HEK293 (cell line): ENCODE measurements at regions not wholly inside any gene's neighbourhood (a gene's known extent, or its start where the extent isn't known, plus 50 kb on each side); places are given as distances from the start of the nearest gene placed in this dataset.
"Not testable (repeated sequence)": the region's sequence is repeated elsewhere in the genome, so short reads cannot be mapped to it uniquely, and the experiment has no call there.

Experiments
- CTCF ChIA-PET: fragments of 350-600 bp; formaldehyde crosslinking; extraction: SDS; loops from one replicate; lab custom pipeline; 2021; ENCODE audit warnings: antibody characterized with exemption; lab: Yijun Ruan, JAX
- POLR2A ChIA-PET: fragments of 300-600 bp; formaldehyde crosslinking; extraction: SDS; loops from one replicate; lab custom pipeline; 2020; ENCODE audit warnings: antibody characterized with exemption, inconsistent platforms; lab: Yijun Ruan, JAX
- H3K27ac ChIP-seq: fragments of 200-500 bp; sonication (Bioruptor generic); 2 replicates; pipeline ENCODE4 v1.5.1; 2014; ENCODE audit warnings: low read depth, low read length, control low read depth, inconsistent platforms; ENCODE audit errors: extremely low read depth
- H3K36me3 ChIP-seq, 2 experiments: fragments of 200-500 bp in 1 of 2; sonication (Bioruptor generic) in 1 of 2; 1 replicate in 1 of 2; 2 replicates in 1 of 2; pipeline ENCODE4 v1.5.1; 2014 to 2017; ENCODE audit warnings: inconsistent platforms in 2 of 2, low read length in 2 of 2; ENCODE audit not compliant: control insufficient read depth in 2 of 2, insufficient read depth in 1 of 2
- H3K4me1 ChIP-seq: fragments of 200-500 bp; sonication (Bioruptor generic); 2 replicates; pipeline ENCODE4 v1.5.1; 2014; ENCODE audit warnings: mild to moderate bottlenecking, low read length, inconsistent platforms; ENCODE audit not compliant: control insufficient read depth, insufficient read depth
- H3K4me3 ChIP-seq: 2 replicates; pipeline ENCODE4 v1.5.1; 2011; ENCODE audit warnings: low read depth, mild to moderate bottlenecking, control low read depth, low read length, moderate library complexity
- H3K9me3 ChIP-seq: fragments of 200-500 bp; sonication (Bioruptor generic); 2 replicates; pipeline ENCODE4 v1.5.1; 2014; ENCODE audit warnings: low read depth, low read length, inconsistent platforms; ENCODE audit not compliant: control insufficient read depth, insufficient read depth
- EGR2 ChIP-seq: fragments of 450-650 bp; formaldehyde crosslinking; IDR thresholded peaks from 2 replicates; pipeline ENCODE4 v1.5.1; 2016; ENCODE audit warnings: low read depth, missing biosample characterization, missing genetic modification characterization
- IKZF3 ChIP-seq: fragments of 450-650 bp; IDR thresholded peaks from 2 replicates; pipeline ENCODE4 v1.5.0; 2018; ENCODE audit warnings: missing biosample characterization, mild to moderate bottlenecking, missing genetic modification characterization, moderate library complexity
- SETDB1 ChIP-seq: IDR thresholded peaks from one replicate; pipeline ENCODE4 v1.6.1; 2017; ENCODE audit warnings: mild to moderate bottlenecking, low read length, moderate library complexity, mixed read lengths; ENCODE audit not compliant: insufficient read length
- ZBTB17 ChIP-seq: fragments of 450-650 bp; formaldehyde crosslinking; IDR thresholded peaks from 2 replicates; pipeline ENCODE4 v1.5.1; 2016; ENCODE audit warnings: missing biosample characterization, missing genetic modification characterization
- ZNF121 ChIP-seq: fragments of 450-650 bp; formaldehyde crosslinking; IDR thresholded peaks from 2 replicates; pipeline ENCODE4 v1.5.1; 2016; ENCODE audit warnings: missing biosample characterization, missing genetic modification characterization
- ZNF169 ChIP-seq: fragments of 450-650 bp; formaldehyde crosslinking; IDR thresholded peaks from 2 replicates; pipeline ENCODE4 v1.5.1; 2016; ENCODE audit warnings: missing biosample characterization, missing genetic modification characterization
- ZNF174 ChIP-seq: fragments of 450-650 bp; formaldehyde crosslinking; IDR thresholded peaks from 2 replicates; pipeline ENCODE4 v1.5.0; 2017; ENCODE audit warnings: missing biosample characterization, mild to moderate bottlenecking, missing genetic modification characterization
- ZNF211 ChIP-seq: fragments of 450-650 bp; formaldehyde crosslinking; IDR thresholded peaks from 2 replicates; pipeline ENCODE4 v1.5.1; 2016; ENCODE audit warnings: low read depth, missing biosample characterization, missing genetic modification characterization
- ZNF280D ChIP-seq: fragments of 450-650 bp; formaldehyde crosslinking; IDR thresholded peaks from 2 replicates; pipeline ENCODE4 v1.5.1; 2016; ENCODE audit warnings: missing biosample characterization, missing genetic modification characterization
- ZNF423 ChIP-seq: fragments of 450-650 bp; formaldehyde crosslinking; IDR thresholded peaks from 2 replicates; pipeline ENCODE4 v1.5.1; 2016; ENCODE audit warnings: missing biosample characterization, missing genetic modification characterization
- ZNF433 ChIP-seq: fragments of 450-650 bp; formaldehyde crosslinking; IDR thresholded peaks from 2 replicates; pipeline ENCODE4 v1.5.1; 2016; ENCODE audit warnings: missing biosample characterization, missing genetic modification characterization, low read depth
- ZNF600 ChIP-seq: fragments of 450-650 bp; formaldehyde crosslinking; IDR thresholded peaks from 2 replicates; pipeline ENCODE4 v1.5.1; 2016; ENCODE audit warnings: missing biosample characterization, missing genetic modification characterization
- ZNF629 ChIP-seq: fragments of 450-650 bp; formaldehyde crosslinking; IDR thresholded peaks from 2 replicates; pipeline ENCODE4 v1.5.1; 2017; ENCODE audit warnings: missing biosample characterization, missing genetic modification characterization
- TF ChIP-seq, protein P1 (sequence below): fragments of 450-650 bp; formaldehyde crosslinking; IDR thresholded peaks from 2 replicates; pipeline ENCODE4 v1.5.1; 2016; ENCODE audit warnings: missing biosample characterization, missing genetic modification characterization
- TF ChIP-seq, protein P2 (sequence below): fragments of 450-650 bp; formaldehyde crosslinking; IDR thresholded peaks from 2 replicates; pipeline ENCODE4 v1.5.1; 2016; ENCODE audit warnings: missing biosample characterization, missing genetic modification characterization
- TF ChIP-seq, protein P3 (sequence below): fragments of 450-650 bp; formaldehyde crosslinking; IDR thresholded peaks from 2 replicates; pipeline ENCODE4 v1.5.1; 2016; ENCODE audit warnings: missing biosample characterization, missing genetic modification characterization
- TF ChIP-seq, protein P4 (sequence below): fragments of 450-650 bp; formaldehyde crosslinking; IDR thresholded peaks from 2 replicates; pipeline ENCODE4 v1.5.1; 2016; ENCODE audit warnings: missing biosample characterization, missing genetic modification characterization

GRCh38 chr21:21898801-21899200, 900.6 kb downstream of the NCAM2 start:
- TF ChIP-seq, protein P1, sequence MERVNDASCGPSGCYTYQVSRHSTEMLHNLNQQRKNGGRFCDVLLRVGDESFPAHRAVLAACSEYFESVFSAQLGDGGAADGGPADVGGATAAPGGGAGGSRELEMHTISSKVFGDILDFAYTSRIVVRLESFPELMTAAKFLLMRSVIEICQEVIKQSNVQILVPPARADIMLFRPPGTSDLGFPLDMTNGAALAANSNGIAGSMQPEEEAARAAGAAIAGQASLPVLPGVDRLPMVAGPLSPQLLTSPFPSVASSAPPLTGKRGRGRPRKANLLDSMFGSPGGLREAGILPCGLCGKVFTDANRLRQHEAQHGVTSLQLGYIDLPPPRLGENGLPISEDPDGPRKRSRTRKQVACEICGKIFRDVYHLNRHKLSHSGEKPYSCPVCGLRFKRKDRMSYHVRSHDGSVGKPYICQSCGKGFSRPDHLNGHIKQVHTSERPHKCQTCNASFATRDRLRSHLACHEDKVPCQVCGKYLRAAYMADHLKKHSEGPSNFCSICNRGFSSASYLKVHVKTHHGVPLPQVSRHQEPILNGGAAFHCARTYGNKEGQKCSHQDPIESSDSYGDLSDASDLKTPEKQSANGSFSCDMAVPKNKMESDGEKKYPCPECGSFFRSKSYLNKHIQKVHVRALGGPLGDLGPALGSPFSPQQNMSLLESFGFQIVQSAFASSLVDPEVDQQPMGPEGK (tag by site-specific recombination): no peak
- TF ChIP-seq ZNF169 (tag by site-specific recombination) (no peak), SETDB1 (no peak), ZNF211 (tag by site-specific recombination) (no peak), ZNF629 (tag by site-specific recombination) (no peak), ZNF174 (tag by site-specific recombination) (no peak), IKZF3 (no peak), ZNF280D (tag by site-specific recombination) (no peak), ZNF423 (tag by site-specific recombination) (no peak), EGR2 (tag by site-specific recombination) (no peak), ZNF433 (tag by site-specific recombination) (no peak), ZNF600 (tag by site-specific recombination) (no peak), ZNF121 (tag by site-specific recombination) (no peak), ZBTB17 (tag by site-specific recombination) (no peak)
- TF ChIP-seq, protein P2, sequence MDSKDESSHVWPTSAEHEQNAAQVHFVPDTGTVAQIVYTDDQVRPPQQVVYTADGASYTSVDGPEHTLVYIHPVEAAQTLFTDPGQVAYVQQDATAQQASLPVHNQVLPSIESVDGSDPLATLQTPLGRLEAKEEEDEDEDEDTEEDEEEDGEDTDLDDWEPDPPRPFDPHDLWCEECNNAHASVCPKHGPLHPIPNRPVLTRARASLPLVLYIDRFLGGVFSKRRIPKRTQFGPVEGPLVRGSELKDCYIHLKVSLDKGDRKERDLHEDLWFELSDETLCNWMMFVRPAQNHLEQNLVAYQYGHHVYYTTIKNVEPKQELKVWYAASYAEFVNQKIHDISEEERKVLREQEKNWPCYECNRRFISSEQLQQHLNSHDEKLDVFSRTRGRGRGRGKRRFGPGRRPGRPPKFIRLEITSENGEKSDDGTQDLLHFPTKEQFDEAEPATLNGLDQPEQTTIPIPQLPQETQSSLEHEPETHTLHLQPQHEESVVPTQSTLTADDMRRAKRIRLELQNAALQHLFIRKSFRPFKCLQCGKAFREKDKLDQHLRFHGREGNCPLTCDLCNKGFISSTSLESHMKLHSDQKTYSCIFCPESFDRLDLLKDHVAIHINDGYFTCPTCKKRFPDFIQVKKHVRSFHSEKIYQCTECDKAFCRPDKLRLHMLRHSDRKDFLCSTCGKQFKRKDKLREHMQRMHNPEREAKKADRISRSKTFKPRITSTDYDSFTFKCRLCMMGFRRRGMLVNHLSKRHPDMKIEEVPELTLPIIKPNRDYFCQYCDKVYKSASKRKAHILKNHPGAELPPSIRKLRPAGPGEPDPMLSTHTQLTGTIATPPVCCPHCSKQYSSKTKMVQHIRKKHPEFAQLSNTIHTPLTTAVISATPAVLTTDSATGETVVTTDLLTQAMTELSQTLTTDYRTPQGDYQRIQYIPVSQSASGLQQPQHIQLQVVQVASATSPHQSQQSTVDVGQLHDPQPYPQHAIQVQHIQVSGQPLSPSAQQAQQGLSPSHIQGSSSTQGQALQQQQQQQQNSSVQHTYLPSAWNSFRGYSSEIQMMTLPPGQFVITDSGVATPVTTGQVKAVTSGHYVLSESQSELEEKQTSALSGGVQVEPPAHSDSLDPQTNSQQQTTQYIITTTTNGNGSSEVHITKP: no peak
- TF ChIP-seq, protein P3, sequence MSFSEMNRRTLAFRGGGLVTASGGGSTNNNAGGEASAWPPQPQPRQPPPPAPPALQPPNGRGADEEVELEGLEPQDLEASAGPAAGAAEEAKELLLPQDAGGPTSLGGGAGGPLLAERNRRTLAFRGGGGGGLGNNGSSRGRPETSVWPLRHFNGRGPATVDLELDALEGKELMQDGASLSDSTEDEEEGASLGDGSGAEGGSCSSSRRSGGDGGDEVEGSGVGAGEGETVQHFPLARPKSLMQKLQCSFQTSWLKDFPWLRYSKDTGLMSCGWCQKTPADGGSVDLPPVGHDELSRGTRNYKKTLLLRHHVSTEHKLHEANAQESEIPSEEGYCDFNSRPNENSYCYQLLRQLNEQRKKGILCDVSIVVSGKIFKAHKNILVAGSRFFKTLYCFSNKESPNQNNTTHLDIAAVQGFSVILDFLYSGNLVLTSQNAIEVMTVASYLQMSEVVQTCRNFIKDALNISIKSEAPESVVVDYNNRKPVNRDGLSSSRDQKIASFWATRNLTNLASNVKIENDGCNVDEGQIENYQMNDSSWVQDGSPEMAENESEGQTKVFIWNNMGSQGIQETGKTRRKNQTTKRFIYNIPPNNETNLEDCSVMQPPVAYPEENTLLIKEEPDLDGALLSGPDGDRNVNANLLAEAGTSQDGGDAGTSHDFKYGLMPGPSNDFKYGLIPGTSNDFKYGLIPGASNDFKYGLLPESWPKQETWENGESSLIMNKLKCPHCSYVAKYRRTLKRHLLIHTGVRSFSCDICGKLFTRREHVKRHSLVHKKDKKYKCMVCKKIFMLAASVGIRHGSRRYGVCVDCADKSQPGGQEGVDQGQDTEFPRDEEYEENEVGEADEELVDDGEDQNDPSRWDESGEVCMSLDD (tag by site-specific recombination): no peak
- TF ChIP-seq, protein P4, sequence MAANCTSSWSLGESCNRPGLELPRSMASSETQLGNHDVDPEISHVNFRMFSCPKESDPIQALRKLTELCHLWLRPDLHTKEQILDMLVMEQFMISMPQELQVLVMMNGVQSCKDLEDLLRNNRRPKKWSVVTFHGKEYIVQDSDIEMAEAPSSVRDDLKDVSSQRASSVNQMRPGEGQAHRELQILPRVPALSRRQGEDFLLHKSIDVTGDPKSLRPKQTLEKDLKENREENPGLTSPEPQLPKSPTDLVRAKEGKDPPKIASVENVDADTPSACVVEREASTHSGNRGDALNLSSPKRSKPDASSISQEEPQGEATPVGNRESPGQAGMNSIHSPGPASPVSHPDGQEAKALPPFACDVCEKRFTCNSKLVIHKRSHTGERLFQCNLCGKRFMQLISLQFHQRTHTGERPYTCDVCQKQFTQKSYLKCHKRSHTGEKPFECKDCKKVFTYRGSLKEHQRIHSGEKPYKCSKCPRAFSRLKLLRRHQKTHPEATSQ (tag by site-specific recombination): no peak
- POLR2A ChIA-PET: no interaction called here

GRCh38 chr21:21902416-21902815, 904.2 kb downstream of the NCAM2 start:
- H3K9me3 ChIP-seq, POLR2A ChIA-PET, H3K4me1 ChIP-seq, H3K27ac ChIP-seq, H3K4me3 ChIP-seq, H3K36me3 ChIP-seq: not testable (repeated sequence)
- CTCF ChIA-PET: interaction anchor here (0.6 kb wide), 1 partner anchor 79 kb away, joined by 3 read pairs; no protein-coding TSS in a partner anchor

More at GRCh38 chr21:21898801-21899200, 900.6 kb downstream of the NCAM2 start:
- no peaks in the 10 kb centered on the region for H3K9me3 ChIP-seq
- no peak overlapping the region for H3K4me3 ChIP-seq
- no peak overlapping the region for H3K27ac ChIP-seq
- H3K36me3 ChIP-seq: no peaks in the 10 kb centered on the region
- H3K4me1 ChIP-seq: no peaks in the 10 kb centered on the region
- CTCF ChIA-PET: no interaction called here
